ENCODE measurements at regions not wholly inside any gene's neighbourhood (a gene's known extent, or its start where the extent isn't known, plus 50 kb on each side); places are given as distances from the start of the nearest gene placed in this dataset.

- no peak for DNase-seq
- H3K27me3 ChIP-seq = peaks cover 0 to 11% (median 0%) of the 10 kb centered on the region in 9 donors
Observed at GRCh38 chr19:29121684-29122083, 91.3 kb downstream of the UQCRFS1 start.

GRCh38 chr19:29120466-29120865 is 92.5 kb downstream of the UQCRFS1 start:
- Histone ChIP-seq H3K4me3 (no peak overlapping the region), H3K4me1 (no peaks in the 10 kb centered on the region), H3K27me3 (peaks cover 0 to 2% (median 0%) of the 10 kb centered on the region in 9 donors), H3K27ac (no peak overlapping the region), H3K9me3 (peaks cover 0 to 2% (median 0%) of the 10 kb centered on the region in 12 donors), H3K36me3 (no peaks in the 10 kb centered on the region)
- intact Hi-C loops (cut with DNase I) = loop anchor here in 2 of 10 donors (5.0 to 10.0 kb wide), 2 partner anchors 142 to 144 kb away; no protein-coding TSS in a partner anchor
- ATAC-seq (no peak), DNase-seq (no peak)
- 58 to 69% (median 63%) methylated on average over 6 of the region's 6 CpGs for WGBS, 4 donors
- TF ChIP-seq CTCF (IDR thresholded peaks at IDR 0.05) (no peak), POLR2A (IDR thresholded peaks at IDR 0.05) (no peak)

More at GRCh38 chr19:29121684-29122083, 91.3 kb downstream of the UQCRFS1 start:
- Histone ChIP-seq H3K27ac (no peak overlapping the region), H3K36me3 (no peaks in the 10 kb centered on the region), H3K4me1 (no peaks in the 10 kb centered on the region), H3K9me3 (peaks cover 0 to 2% (median 0%) of the 10 kb centered on the region in 12 donors), H3K4me3 (no peak overlapping the region)
- WGBS, 4 donors = 35 to 44% (median 40%) methylated on average over 3 of the region's 3 CpGs
- TF ChIP-seq POLR2A (IDR thresholded peaks at IDR 0.05) (no peak), CTCF (IDR thresholded peaks at IDR 0.05) (peak in 9 of 12 donors; percentile 17 to 50 (median 28))
- peak in 1 of 4 donors; percentile 39 for ATAC-seq
- intact Hi-C loops (cut with DNase I) = loop anchor here in 2 of 10 donors (5.0 to 10.0 kb wide), 2 partner anchors 141 to 143 kb away; no protein-coding TSS in a partner anchor

GRCh38 chr19:29119590-29119989 is 93.4 kb downstream of the UQCRFS1 start:
- peak in 1 of 4 donors; percentile 36 for ATAC-seq
- intact Hi-C loops (cut with DNase I) = loop anchor here in 2 of 10 donors (2.0 to 5.0 kb wide), 2 partner anchors 143 kb away; no protein-coding TSS in a partner anchor

GRCh38 chr19:29118389-29118788 is 94.6 kb downstream of the UQCRFS1 start:
- Histone ChIP-seq H3K27ac (no peak overlapping the region), H3K4me1 (no peaks in the 10 kb centered on the region), H3K27me3 (no peaks in the 10 kb centered on the region), H3K9me3 (no peaks in the 10 kb centered on the region), H3K36me3 (no peaks in the 10 kb centered on the region), H3K4me3 (no peak overlapping the region)
- 24 to 38% (median 29%) methylated on average over 3 of the region's 3 CpGs for WGBS, 4 donors
- ATAC-seq (no peak), DNase-seq (no peak)
- TF ChIP-seq CTCF (IDR thresholded peaks at IDR 0.05) = no peak
- no peak for TF ChIP-seq POLR2A (IDR thresholded peaks at IDR 0.05)
- intact Hi-C loops (cut with DNase I) = loop anchor here in 2 of 10 donors (2.0 to 5.0 kb wide), 2 partner anchors 144 kb away; no protein-coding TSS in a partner anchor

More at GRCh38 chr19:29119590-29119989, 93.4 kb downstream of the UQCRFS1 start:
- H3K27me3 ChIP-seq = no peaks in the 10 kb centered on the region
- no peaks in the 10 kb centered on the region for H3K36me3 ChIP-seq
- 47 to 55% (median 51%) methylated on average over 9 of the region's 9 CpGs for WGBS, 4 donors
- TF ChIP-seq CTCF (IDR thresholded peaks at IDR 0.05) (peak in 3 of 12 donors; percentile 21 to 29 (median 22)), POLR2A (IDR thresholded peaks at IDR 0.05) (no peak)
- peaks cover 0 to 2% (median 0%) of the 10 kb centered on the region in 12 donors for H3K9me3 ChIP-seq
- DNase-seq = no peak
- no peak overlapping the region for H3K4me3 ChIP-seq
- no peaks in the 10 kb centered on the region for H3K4me1 ChIP-seq
- no peak overlapping the region for H3K27ac ChIP-seq

Measured in heart left ventricle (tissue), 16 donors.